ENCODE measurements at regions not wholly inside any gene's neighbourhood (a gene's known extent, or its start where the extent isn't known, plus 50 kb on each side); places are given as distances from the start of the nearest gene placed in this dataset.

DNA sequence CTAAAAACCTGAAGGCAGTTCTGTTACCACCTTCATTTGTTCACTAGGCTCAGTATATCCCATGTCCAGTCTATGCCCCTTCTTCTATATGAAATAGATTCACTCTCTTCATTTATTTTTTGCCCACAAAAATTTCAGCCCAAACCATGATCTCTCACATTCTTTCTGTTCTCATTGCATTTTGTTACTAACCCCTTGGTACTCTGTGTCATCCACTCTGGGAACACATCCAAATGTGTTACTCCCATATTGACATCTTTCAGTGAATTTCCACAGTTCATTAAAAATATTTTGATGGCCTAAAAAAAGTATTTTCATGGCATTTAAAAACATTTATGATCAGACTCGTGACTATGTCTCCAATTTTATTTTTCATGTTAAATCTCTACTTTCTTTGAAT is 378.9 kb downstream of the SLITRK1 start:
- Histone ChIP-seq H3K9ac (ENCODE audit: low read length) (no peak overlapping the region), H3K36me3 (ENCODE audit: insufficient read depth, low read length) (no peaks in the 10 kb centered on the region), H3K4me2 (ENCODE audit: low read length) (no peak overlapping the region), H3K27ac (ENCODE audit: low read length) (no peak overlapping the region), H3K9me3 (ENCODE audit: low read length) (no peaks in the 10 kb centered on the region), H3K27me3 (ENCODE audit: insufficient read depth, low read depth, low read length) (no peaks in the 10 kb centered on the region), H2AFZ (ENCODE audit: low read depth, low read length) (no peak overlapping the region), H4K20me1 (ENCODE audit: insufficient read depth) (no peaks in the 10 kb centered on the region), H3K9me2 (ENCODE audit: insufficient read depth, low read length) (no peaks in the 10 kb centered on the region), H3K79me2 (replicated peaks; ENCODE audit: insufficient read depth, low read length) (no peaks in the 10 kb centered on the region), H3F3A (ENCODE audit: insufficient read depth, low read length, poor library complexity, severe bottlenecking) (no peaks in the 10 kb centered on the region), H3K4me3 (ENCODE audit: low read length) (no peak overlapping the region)
- TF ChIP-seq CTCF (IDR thresholded peaks at IDR 0.05; ENCODE audit: poor library complexity, severe bottlenecking) = no peak
- TF ChIP-seq TAF1 (IDR thresholded peaks at IDR 0.05; ENCODE audit: low read depth) = no peak
- no peak for TF ChIP-seq EZH2 (IDR thresholded peaks at IDR 0.05; ENCODE audit: borderline replicate concordance, insufficient read depth, low read length, poor library complexity, severe bottlenecking)
- TF ChIP-seq, protein P1, sequence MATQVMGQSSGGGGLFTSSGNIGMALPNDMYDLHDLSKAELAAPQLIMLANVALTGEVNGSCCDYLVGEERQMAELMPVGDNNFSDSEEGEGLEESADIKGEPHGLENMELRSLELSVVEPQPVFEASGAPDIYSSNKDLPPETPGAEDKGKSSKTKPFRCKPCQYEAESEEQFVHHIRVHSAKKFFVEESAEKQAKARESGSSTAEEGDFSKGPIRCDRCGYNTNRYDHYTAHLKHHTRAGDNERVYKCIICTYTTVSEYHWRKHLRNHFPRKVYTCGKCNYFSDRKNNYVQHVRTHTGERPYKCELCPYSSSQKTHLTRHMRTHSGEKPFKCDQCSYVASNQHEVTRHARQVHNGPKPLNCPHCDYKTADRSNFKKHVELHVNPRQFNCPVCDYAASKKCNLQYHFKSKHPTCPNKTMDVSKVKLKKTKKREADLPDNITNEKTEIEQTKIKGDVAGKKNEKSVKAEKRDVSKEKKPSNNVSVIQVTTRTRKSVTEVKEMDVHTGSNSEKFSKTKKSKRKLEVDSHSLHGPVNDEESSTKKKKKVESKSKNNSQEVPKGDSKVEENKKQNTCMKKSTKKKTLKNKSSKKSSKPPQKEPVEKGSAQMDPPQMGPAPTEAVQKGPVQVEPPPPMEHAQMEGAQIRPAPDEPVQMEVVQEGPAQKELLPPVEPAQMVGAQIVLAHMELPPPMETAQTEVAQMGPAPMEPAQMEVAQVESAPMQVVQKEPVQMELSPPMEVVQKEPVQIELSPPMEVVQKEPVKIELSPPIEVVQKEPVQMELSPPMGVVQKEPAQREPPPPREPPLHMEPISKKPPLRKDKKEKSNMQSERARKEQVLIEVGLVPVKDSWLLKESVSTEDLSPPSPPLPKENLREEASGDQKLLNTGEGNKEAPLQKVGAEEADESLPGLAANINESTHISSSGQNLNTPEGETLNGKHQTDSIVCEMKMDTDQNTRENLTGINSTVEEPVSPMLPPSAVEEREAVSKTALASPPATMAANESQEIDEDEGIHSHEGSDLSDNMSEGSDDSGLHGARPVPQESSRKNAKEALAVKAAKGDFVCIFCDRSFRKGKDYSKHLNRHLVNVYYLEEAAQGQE (IDR thresholded peaks at IDR 0.05; ENCODE audit: borderline replicate concordance) = no peak
- no peak for TF ChIP-seq RAD21 (conservative IDR thresholded peaks at IDR 0.05)
- TF ChIP-seq EP300 (conservative IDR thresholded peaks at IDR 0.05; ENCODE audit: poor library complexity, severe bottlenecking) = no peak
- TF ChIP-seq POLR2AphosphoS5 (IDR thresholded peaks at IDR 0.05) = no peak
- TF ChIP-seq SMC3 (conservative IDR thresholded peaks at IDR 0.05; ENCODE audit: poor library complexity) = no peak
- TF ChIP-seq MXI1 (conservative IDR thresholded peaks at IDR 0.05; ENCODE audit: poor library complexity, severe bottlenecking) = no peak

GRCh38 chr13:83499286-83499685 is 383.0 kb downstream of the SLITRK1 start:
- H4K20me1 ChIP-seq (ENCODE audit: insufficient read depth) = no peaks in the 10 kb centered on the region
- no peaks in the 10 kb centered on the region for H3F3A ChIP-seq (ENCODE audit: insufficient read depth, low read length, poor library complexity, severe bottlenecking)
- no peaks in the 10 kb centered on the region for H3K27me3 ChIP-seq (ENCODE audit: insufficient read depth, low read depth, low read length)
- H3K4me2 ChIP-seq (ENCODE audit: low read length) = no peak overlapping the region
- no peaks in the 10 kb centered on the region for H3K79me2 ChIP-seq (replicated peaks; ENCODE audit: insufficient read depth, low read length)
- no peak overlapping the region for H2AFZ ChIP-seq (ENCODE audit: low read depth, low read length)
- H3K9me3 ChIP-seq (ENCODE audit: low read length) = no peaks in the 10 kb centered on the region
- TF ChIP-seq, protein P1 (IDR thresholded peaks at IDR 0.05; ENCODE audit: borderline replicate concordance) = no peak
- TF ChIP-seq CTCF (IDR thresholded peaks at IDR 0.05; ENCODE audit: poor library complexity, severe bottlenecking) (no peak), TAF1 (IDR thresholded peaks at IDR 0.05; ENCODE audit: low read depth) (no peak), EP300 (conservative IDR thresholded peaks at IDR 0.05; ENCODE audit: poor library complexity, severe bottlenecking) (no peak), RAD21 (conservative IDR thresholded peaks at IDR 0.05) (no peak)
- H3K4me3 ChIP-seq (ENCODE audit: low read length) = no peak overlapping the region
- H3K9me2 ChIP-seq (ENCODE audit: insufficient read depth, low read length) = no peaks in the 10 kb centered on the region
- H3K36me3 ChIP-seq (ENCODE audit: insufficient read depth, low read length) = no peaks in the 10 kb centered on the region
- H3K9ac ChIP-seq (ENCODE audit: low read length) = no peak overlapping the region
- H3K27ac ChIP-seq (ENCODE audit: low read length) = no peak overlapping the region
